ENCODE measurements at regions not wholly inside any gene's neighbourhood (a gene's known extent, or its start where the extent isn't known, plus 50 kb on each side); places are given as distances from the start of the nearest gene placed in this dataset.
"Not testable (repeated sequence)": the region's sequence is repeated elsewhere in the genome, so short reads cannot be mapped to it uniquely, and the experiment has no call there.

GRCh38 chr17:14518919-14519318 lies 218.0 kb downstream of the HS3ST3B1 start:
- DNase-seq = not testable (repeated sequence)

GRCh38 chr17:14514973-14515372 lies 214.1 kb downstream of the HS3ST3B1 start:
- no peak for DNase-seq

- DNase-seq = no peak
Measured at GRCh38 chr17:14513835-14514234, 213.0 kb downstream of the HS3ST3B1 start.

GRCh38 chr17:14510136-14510535 lies 209.3 kb downstream of the HS3ST3B1 start:
- no peak for DNase-seq

GRCh38 chr17:14508156-14508555 lies 207.3 kb downstream of the HS3ST3B1 start:
- no peak for DNase-seq

- no peak for DNase-seq
Measured at GRCh38 chr17:14506364-14506763, 205.5 kb downstream of the HS3ST3B1 start.

GRCh38 chr17:14505606-14506005 lies 204.7 kb downstream of the HS3ST3B1 start:
- no peak for DNase-seq

GRCh38 chr17:14499976-14500375 lies 199.1 kb downstream of the HS3ST3B1 start:
- no peak for DNase-seq

GRCh38 chr17:14498812-14499211 lies 197.9 kb downstream of the HS3ST3B1 start:
- no peak for DNase-seq

GRCh38 chr17:14494161-14494560 lies 193.3 kb downstream of the HS3ST3B1 start:
- no peak for DNase-seq

GRCh38 chr17:14489986-14490385 lies 189.1 kb downstream of the HS3ST3B1 start:
- DNase-seq = no peak

- no peak for DNase-seq
Measured at GRCh38 chr17:14488958-14489550, 188.2 kb downstream of the HS3ST3B1 start.

GRCh38 chr17:14487068-14487467 lies 186.2 kb downstream of the HS3ST3B1 start:
- no peak for DNase-seq

- no peak for DNase-seq
Measured at GRCh38 chr17:14482715-14483114, 181.8 kb downstream of the HS3ST3B1 start.

GRCh38 chr17:14481664-14482063 lies 180.8 kb downstream of the HS3ST3B1 start:
- DNase-seq = no peak

GRCh38 chr17:14474591-14474990 lies 173.7 kb downstream of the HS3ST3B1 start:
- DNase-seq = no peak

- no peak for DNase-seq
Measured at GRCh38 chr17:14471052-14471451, 170.2 kb downstream of the HS3ST3B1 start.

GRCh38 chr17:14470417-14470816 lies 169.5 kb downstream of the HS3ST3B1 start:
- DNase-seq = no peak

GRCh38 chr17:14469971-14470370 lies 169.1 kb downstream of the HS3ST3B1 start:
- no peak for DNase-seq

- DNase-seq = no peak
Measured at GRCh38 chr17:14468858-14469257, 168.0 kb downstream of the HS3ST3B1 start.

GRCh38 chr17:14461227-14461548 lies 160.3 kb downstream of the HS3ST3B1 start:
- no peak for DNase-seq

- no peak for DNase-seq
Measured at GRCh38 chr17:14460516-14461226, 159.8 kb downstream of the HS3ST3B1 start.

GRCh38 chr17:14459955-14460354 lies 159.1 kb downstream of the HS3ST3B1 start:
- no peak for DNase-seq

GRCh38 chr17:14458724-14459123 lies 157.8 kb downstream of the HS3ST3B1 start:
- DNase-seq = no peak

- no peak for DNase-seq
Measured at GRCh38 chr17:14454746-14455145, 153.9 kb downstream of the HS3ST3B1 start.
